HEK293 (cell line): ENCODE measurements at regions not wholly inside any gene's neighbourhood (a gene's known extent, or its start where the extent isn't known, plus 50 kb on each side); places are given as distances from the start of the nearest gene placed in this dataset.

Source experiments
- CTCF ChIP-seq: fragments of 450-650 bp; formaldehyde crosslinking; IDR thresholded peaks from 2 replicates; pipeline ENCODE4 v1.5.1; 2016; ENCODE audit warnings: missing biosample characterization, missing genetic modification characterization
- MZF1 ChIP-seq: fragments of 450-650 bp; formaldehyde crosslinking; IDR thresholded peaks from 2 replicates; pipeline ENCODE4 v1.5.1; 2017; ENCODE audit warnings: missing biosample characterization, missing genetic modification characterization, borderline replicate concordance
- PRDM10 ChIP-seq: fragments of 450-650 bp; formaldehyde crosslinking; IDR thresholded peaks from 2 replicates; pipeline ENCODE4 v1.5.1; 2016; ENCODE audit warnings: missing biosample characterization, missing genetic modification characterization
- YY1 ChIP-seq: fragments of 450-650 bp; formaldehyde crosslinking; IDR thresholded peaks from 2 replicates; pipeline ENCODE4 v1.5.1; 2018; ENCODE audit warnings: missing biosample characterization, missing genetic modification characterization
- ZBTB20 ChIP-seq: fragments of 450-650 bp; formaldehyde crosslinking; IDR thresholded peaks from 2 replicates; pipeline ENCODE4 v1.5.1; 2016; ENCODE audit warnings: missing biosample characterization, missing genetic modification characterization
- ZBTB44 ChIP-seq: fragments of 450-650 bp; IDR thresholded peaks from 2 replicates; pipeline ENCODE4 v1.5.1; 2018; ENCODE audit warnings: missing biosample characterization, mild to moderate bottlenecking, missing genetic modification characterization
- ZNF239 ChIP-seq: fragments of 450-650 bp; formaldehyde crosslinking; IDR thresholded peaks from 2 replicates; pipeline ENCODE4 v1.5.1; 2016; ENCODE audit warnings: missing biosample characterization, missing genetic modification characterization
- ZNF37A ChIP-seq: fragments of 450-650 bp; IDR thresholded peaks from 2 replicates; pipeline ENCODE4 v1.5.1; 2018; ENCODE audit warnings: missing biosample characterization, missing genetic modification characterization

- no peak for TF ChIP-seq CTCF (tag by site-specific recombination)
- no peak for TF ChIP-seq ZBTB20
- TF ChIP-seq YY1 (tag by site-specific recombination) = no peak
- no peak for TF ChIP-seq ZBTB44
- TF ChIP-seq PRDM10 (tag by site-specific recombination) = no peak
- no peak for TF ChIP-seq ZNF239 (tag by site-specific recombination)
- TF ChIP-seq ZNF37A (tag by site-specific recombination) = no peak
- no peak for TF ChIP-seq MZF1 (tag by site-specific recombination)
Observed at GRCh38 chr3:105040026-105040622, 326.6 kb upstream of the ALCAM start.
